ENCODE measurements at regions not wholly inside any gene's neighbourhood (a gene's known extent, or its start where the extent isn't known, plus 50 kb on each side); places are given as distances from the start of the nearest gene placed in this dataset.
A peak's percentile ranks its signal among the peaks of the same experiment; 100 is the strongest.

DNA sequence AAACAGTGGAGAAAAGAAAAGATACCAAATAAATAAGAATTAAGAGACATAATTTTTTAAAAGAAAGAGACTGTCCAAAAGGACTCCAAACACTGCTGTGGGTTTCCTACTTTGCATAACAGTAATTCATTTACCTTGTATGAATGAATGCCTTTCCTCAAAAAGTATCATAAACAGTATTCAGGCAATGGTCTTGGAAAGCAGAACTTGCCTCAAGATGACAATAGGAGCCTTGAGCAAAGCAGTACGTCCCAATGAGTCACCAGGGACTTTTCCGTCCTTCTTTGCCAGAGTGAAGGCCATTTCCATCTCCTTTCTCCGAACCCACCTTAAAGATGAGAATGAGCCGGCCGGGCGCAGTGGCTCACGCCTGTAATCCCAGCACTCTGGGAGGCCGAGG is 186.4 kb downstream of the ZBTB18 start:
- CTCF ChIA-PET: no interaction called here

DNA sequence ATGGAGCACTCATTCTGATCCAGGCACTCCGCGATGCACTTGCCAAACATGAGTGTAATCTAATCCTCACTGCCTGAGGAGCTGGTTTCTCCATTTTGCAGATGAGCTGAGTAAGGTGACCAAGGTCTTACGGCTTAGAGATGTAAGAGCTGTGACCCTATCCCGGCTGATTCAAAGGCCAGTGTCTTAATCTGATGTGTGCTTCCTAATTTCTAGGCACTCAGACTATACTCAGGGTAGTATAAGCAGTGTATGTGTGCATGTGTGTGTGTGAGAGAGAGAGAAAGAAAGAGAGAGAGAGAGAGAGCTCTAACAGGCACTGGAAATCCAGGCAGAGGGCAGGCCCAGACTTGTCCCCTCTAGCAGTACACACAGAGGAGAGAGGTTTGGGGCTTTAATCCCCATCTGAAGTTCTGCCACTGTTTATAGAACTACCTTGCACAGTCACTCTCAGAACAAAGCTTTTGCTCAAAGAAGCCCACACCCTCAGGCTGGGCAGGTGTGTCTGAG is 188.2 kb downstream of the ZBTB18 start:
- Mint-ChIP-seq H3K4me3 (no peak overlapping the region), H3K27me3 (ENCODE audit: low read depth) (no peaks in the 10 kb centered on the region), H3K27ac (peak overlapping the region; percentile 91), H3K36me3 (no peaks in the 10 kb centered on the region), H3K9me3 (peaks cover 9% of the 10 kb centered on the region), H3K4me1 (peaks cover 10% of the 10 kb centered on the region)
- TF ChIP-seq, protein P1, sequence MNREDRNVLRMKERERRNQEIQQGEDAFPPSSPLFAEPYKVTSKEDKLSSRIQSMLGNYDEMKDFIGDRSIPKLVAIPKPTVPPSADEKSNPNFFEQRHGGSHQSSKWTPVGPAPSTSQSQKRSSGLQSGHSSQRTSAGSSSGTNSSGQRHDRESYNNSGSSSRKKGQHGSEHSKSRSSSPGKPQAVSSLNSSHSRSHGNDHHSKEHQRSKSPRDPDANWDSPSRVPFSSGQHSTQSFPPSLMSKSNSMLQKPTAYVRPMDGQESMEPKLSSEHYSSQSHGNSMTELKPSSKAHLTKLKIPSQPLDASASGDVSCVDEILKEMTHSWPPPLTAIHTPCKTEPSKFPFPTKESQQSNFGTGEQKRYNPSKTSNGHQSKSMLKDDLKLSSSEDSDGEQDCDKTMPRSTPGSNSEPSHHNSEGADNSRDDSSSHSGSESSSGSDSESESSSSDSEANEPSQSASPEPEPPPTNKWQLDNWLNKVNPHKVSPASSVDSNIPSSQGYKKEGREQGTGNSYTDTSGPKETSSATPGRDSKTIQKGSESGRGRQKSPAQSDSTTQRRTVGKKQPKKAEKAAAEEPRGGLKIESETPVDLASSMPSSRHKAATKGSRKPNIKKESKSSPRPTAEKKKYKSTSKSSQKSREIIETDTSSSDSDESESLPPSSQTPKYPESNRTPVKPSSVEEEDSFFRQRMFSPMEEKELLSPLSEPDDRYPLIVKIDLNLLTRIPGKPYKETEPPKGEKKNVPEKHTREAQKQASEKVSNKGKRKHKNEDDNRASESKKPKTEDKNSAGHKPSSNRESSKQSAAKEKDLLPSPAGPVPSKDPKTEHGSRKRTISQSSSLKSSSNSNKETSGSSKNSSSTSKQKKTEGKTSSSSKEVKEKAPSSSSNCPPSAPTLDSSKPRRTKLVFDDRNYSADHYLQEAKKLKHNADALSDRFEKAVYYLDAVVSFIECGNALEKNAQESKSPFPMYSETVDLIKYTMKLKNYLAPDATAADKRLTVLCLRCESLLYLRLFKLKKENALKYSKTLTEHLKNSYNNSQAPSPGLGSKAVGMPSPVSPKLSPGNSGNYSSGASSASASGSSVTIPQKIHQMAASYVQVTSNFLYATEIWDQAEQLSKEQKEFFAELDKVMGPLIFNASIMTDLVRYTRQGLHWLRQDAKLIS (CRISPR knock-in tag; IDR thresholded peaks at IDR 0.05; ENCODE audit: borderline replicate concordance): no peak
- no peak for DNase-seq (ENCODE audit: low spot score)
- ChIA-PET CTCF (no interaction called here), POLR2A (no interaction called here)
- ATAC-seq: no peak

More for the DNA sequence above, 186.4 kb downstream of the ZBTB18 start:
- H3K9me3 Mint-ChIP-seq: peaks cover 9% of the 10 kb centered on the region
- ATAC-seq: no peak
- no peak overlapping the region for H3K27ac Mint-ChIP-seq
- H3K4me3 Mint-ChIP-seq: no peak overlapping the region
- POLR2A ChIA-PET: no interaction called here
- no peaks in the 10 kb centered on the region for H3K27me3 Mint-ChIP-seq (ENCODE audit: low read depth)
- no peak for DNase-seq (ENCODE audit: low spot score)
- TF ChIP-seq IRF2 (CRISPR knock-in tag; IDR thresholded peaks at IDR 0.05; ENCODE audit: borderline replicate concordance, low read depth): no peak
- TF ChIP-seq, protein P2, sequence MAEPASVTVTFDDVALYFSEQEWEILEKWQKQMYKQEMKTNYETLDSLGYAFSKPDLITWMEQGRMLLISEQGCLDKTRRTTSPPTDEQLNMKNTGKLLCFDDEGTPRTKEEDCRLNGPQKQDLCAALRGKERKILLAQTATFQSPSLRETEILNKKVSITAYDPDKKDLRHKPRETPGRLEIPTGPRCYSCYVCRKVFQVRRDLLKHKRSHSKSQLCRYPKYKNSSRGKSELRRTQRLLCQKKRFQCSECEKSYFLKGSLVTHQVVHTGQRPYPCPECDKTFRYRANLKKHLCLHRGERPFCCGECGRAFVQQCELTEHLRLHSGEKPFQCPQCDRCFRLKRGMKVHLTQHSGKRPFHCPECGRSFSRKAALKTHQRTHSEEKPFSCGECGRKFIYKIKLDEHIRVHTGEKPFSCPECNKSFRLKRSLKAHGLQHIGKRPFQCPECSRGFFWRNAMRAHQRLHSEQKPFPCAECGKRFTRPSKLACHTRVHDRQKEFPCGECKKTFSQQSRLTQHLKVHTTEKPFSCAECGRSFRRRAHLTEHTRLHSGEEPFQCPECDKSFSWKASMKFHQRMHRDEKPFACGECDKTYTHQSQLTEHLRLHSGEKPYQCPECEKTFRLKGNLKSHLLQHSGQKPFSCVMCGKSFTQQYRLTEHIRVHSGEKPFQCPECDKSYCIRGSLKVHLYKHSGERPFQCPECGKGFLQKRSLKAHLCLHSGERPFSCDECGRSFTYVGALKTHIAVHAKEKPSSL (CRISPR knock-in tag; conservative IDR thresholded peaks at IDR 0.05): no peak
- TF ChIP-seq, protein P3, sequence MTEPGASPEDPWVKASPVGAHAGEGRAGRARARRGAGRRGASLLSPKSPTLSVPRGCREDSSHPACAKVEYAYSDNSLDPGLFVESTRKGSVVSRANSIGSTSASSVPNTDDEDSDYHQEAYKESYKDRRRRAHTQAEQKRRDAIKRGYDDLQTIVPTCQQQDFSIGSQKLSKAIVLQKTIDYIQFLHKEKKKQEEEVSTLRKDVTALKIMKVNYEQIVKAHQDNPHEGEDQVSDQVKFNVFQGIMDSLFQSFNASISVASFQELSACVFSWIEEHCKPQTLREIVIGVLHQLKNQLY (CRISPR knock-in tag; IDR thresholded peaks at IDR 0.05): no peak
- TF ChIP-seq, protein P4, sequence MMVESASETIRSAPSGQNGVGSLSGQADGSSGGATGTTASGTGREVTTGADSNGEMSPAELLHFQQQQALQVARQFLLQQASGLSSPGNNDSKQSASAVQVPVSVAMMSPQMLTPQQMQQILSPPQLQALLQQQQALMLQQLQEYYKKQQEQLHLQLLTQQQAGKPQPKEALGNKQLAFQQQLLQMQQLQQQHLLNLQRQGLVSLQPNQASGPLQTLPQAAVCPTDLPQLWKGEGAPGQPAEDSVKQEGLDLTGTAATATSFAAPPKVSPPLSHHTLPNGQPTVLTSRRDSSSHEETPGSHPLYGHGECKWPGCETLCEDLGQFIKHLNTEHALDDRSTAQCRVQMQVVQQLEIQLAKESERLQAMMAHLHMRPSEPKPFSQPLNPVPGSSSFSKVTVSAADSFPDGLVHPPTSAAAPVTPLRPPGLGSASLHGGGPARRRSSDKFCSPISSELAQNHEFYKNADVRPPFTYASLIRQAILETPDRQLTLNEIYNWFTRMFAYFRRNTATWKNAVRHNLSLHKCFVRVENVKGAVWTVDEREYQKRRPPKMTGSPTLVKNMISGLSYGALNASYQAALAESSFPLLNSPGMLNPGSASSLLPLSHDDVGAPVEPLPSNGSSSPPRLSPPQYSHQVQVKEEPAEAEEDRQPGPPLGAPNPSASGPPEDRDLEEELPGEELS (CRISPR knock-in tag; IDR thresholded peaks at IDR 0.05): no peak
- no peak for TF ChIP-seq ZNF219 (CRISPR knock-in tag; IDR thresholded peaks at IDR 0.05; ENCODE audit: borderline replicate concordance)
- no peak for TF ChIP-seq NR2C2 (CRISPR knock-in tag; IDR thresholded peaks at IDR 0.05)
- TF ChIP-seq ZNF317 (CRISPR knock-in tag; IDR thresholded peaks at IDR 0.05; ENCODE audit: borderline replicate concordance, low read depth): no peak
- TF ChIP-seq, protein P5, sequence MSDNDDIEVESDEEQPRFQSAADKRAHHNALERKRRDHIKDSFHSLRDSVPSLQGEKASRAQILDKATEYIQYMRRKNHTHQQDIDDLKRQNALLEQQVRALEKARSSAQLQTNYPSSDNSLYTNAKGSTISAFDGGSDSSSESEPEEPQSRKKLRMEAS (CRISPR knock-in tag; IDR thresholded peaks at IDR 0.05): no peak
- no peak for TF ChIP-seq ESRRA (CRISPR knock-in tag; IDR thresholded peaks at IDR 0.05; ENCODE audit: borderline replicate concordance)
- no peak for TF ChIP-seq SOX15 (CRISPR knock-in tag; IDR thresholded peaks at IDR 0.05)
- TF ChIP-seq, protein P6, sequence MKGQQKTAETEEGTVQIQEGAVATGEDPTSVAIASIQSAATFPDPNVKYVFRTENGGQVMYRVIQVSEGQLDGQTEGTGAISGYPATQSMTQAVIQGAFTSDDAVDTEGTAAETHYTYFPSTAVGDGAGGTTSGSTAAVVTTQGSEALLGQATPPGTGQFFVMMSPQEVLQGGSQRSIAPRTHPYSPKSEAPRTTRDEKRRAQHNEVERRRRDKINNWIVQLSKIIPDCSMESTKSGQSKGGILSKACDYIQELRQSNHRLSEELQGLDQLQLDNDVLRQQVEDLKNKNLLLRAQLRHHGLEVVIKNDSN (CRISPR knock-in tag; IDR thresholded peaks at IDR 0.05): no peak
- TF ChIP-seq, protein P7, sequence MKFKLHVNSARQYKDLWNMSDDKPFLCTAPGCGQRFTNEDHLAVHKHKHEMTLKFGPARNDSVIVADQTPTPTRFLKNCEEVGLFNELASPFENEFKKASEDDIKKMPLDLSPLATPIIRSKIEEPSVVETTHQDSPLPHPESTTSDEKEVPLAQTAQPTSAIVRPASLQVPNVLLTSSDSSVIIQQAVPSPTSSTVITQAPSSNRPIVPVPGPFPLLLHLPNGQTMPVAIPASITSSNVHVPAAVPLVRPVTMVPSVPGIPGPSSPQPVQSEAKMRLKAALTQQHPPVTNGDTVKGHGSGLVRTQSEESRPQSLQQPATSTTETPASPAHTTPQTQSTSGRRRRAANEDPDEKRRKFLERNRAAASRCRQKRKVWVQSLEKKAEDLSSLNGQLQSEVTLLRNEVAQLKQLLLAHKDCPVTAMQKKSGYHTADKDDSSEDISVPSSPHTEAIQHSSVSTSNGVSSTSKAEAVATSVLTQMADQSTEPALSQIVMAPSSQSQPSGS (CRISPR knock-in tag; IDR thresholded peaks at IDR 0.05; ENCODE audit: borderline replicate concordance, low read depth): no peak
- TF ChIP-seq, protein P8, sequence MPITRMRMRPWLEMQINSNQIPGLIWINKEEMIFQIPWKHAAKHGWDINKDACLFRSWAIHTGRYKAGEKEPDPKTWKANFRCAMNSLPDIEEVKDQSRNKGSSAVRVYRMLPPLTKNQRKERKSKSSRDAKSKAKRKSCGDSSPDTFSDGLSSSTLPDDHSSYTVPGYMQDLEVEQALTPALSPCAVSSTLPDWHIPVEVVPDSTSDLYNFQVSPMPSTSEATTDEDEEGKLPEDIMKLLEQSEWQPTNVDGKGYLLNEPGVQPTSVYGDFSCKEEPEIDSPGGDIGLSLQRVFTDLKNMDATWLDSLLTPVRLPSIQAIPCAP (CRISPR knock-in tag; IDR thresholded peaks at IDR 0.05): no peak
- TF ChIP-seq ZBTB21 (CRISPR knock-in tag; IDR thresholded peaks at IDR 0.05; ENCODE audit: borderline replicate concordance): no peak
- H3K36me3 Mint-ChIP-seq: no peaks in the 10 kb centered on the region
- peaks cover 13% of the 10 kb centered on the region for H3K4me1 Mint-ChIP-seq
